Effector memory CD4-positive, alpha-beta T cell (primary cell): ENCODE measurements at regions not wholly inside any gene's neighbourhood (a gene's known extent, or its start where the extent isn't known, plus 50 kb on each side); places are given as distances from the start of the nearest gene placed in this dataset.

Experiments
- DNase-seq, 3 donors: peaks; one replicate each; pipeline ENCODE4 v3.0.0-alpha.2; 2020
- H3K27ac ChIP-seq: 2 replicates; pipeline ENCODE4 v1.7.0; 2013; ENCODE audit warnings: mild to moderate bottlenecking, low read length, moderate library complexity; ENCODE audit not compliant: insufficient read depth, poor library complexity, severe bottlenecking
- H3K27me3 ChIP-seq: replicated peaks from 2 replicates; pipeline ENCODE4 v1.7.0; 2013; ENCODE audit warnings: mild to moderate bottlenecking, low read length; ENCODE audit not compliant: insufficient read depth, control insufficient read depth, poor library complexity, severe bottlenecking
- H3K36me3 ChIP-seq: 2 replicates; pipeline ENCODE4 v1.7.0; 2013; ENCODE audit warnings: mild to moderate bottlenecking, low read length, moderate library complexity; ENCODE audit not compliant: control insufficient read depth, insufficient read depth
- H3K4me1 ChIP-seq: 2 replicates; pipeline ENCODE4 v1.7.0; 2013; ENCODE audit warnings: low read length, mild to moderate bottlenecking; ENCODE audit not compliant: control insufficient read depth, insufficient read depth, poor library complexity, severe bottlenecking
- H3K4me3 ChIP-seq: 2 replicates; pipeline ENCODE4 v1.7.0; 2013; ENCODE audit warnings: low read length, low read depth, mild to moderate bottlenecking; ENCODE audit not compliant: insufficient read depth, poor library complexity, severe bottlenecking
- H3K9me3 ChIP-seq: 2 replicates; pipeline ENCODE4 v1.7.0; 2013; ENCODE audit warnings: mild to moderate bottlenecking, low read length, moderate library complexity; ENCODE audit not compliant: control insufficient read depth

- Histone ChIP-seq H3K27me3 (no peaks in the 10 kb centered on the region), H3K4me1 (no peaks in the 10 kb centered on the region), H3K9me3 (no peaks in the 10 kb centered on the region), H3K36me3 (no peaks in the 10 kb centered on the region), H3K4me3 (no peak overlapping the region), H3K27ac (no peak overlapping the region)
- no peak for DNase-seq
These were observed 225.4 kb upstream of the UBE2E2 start for GRCh38 chr3:22977650-22978289.

GRCh38 chr3:22979581-22979980 is 223.5 kb upstream of the UBE2E2 start:
- DNase-seq, result no peak
- H3K4me1 ChIP-seq, result no peaks in the 10 kb centered on the region
- H3K4me3 ChIP-seq, result no peak overlapping the region
- H3K27ac ChIP-seq, result no peak overlapping the region
- no peaks in the 10 kb centered on the region for H3K9me3 ChIP-seq
- H3K27me3 ChIP-seq, result no peaks in the 10 kb centered on the region
- no peaks in the 10 kb centered on the region for H3K36me3 ChIP-seq

GRCh38 chr3:22980346-22980745 is 222.8 kb upstream of the UBE2E2 start:
- Histone ChIP-seq H3K4me1 (no peaks in the 10 kb centered on the region), H3K9me3 (peaks cover 3% of the 10 kb centered on the region), H3K36me3 (no peaks in the 10 kb centered on the region), H3K4me3 (no peak overlapping the region), H3K27me3 (no peaks in the 10 kb centered on the region), H3K27ac (no peak overlapping the region)
- no peak for DNase-seq

GRCh38 chr3:22981166-22981565 is 222.0 kb upstream of the UBE2E2 start:
- H3K4me3 ChIP-seq, result no peak overlapping the region
- DNase-seq, result no peak
- H3K4me1 ChIP-seq, result no peaks in the 10 kb centered on the region
- peaks cover 7% of the 10 kb centered on the region for H3K9me3 ChIP-seq
- no peaks in the 10 kb centered on the region for H3K36me3 ChIP-seq
- no peak overlapping the region for H3K27ac ChIP-seq
- no peaks in the 10 kb centered on the region for H3K27me3 ChIP-seq

- Histone ChIP-seq H3K9me3 (peaks cover 7% of the 10 kb centered on the region), H3K27ac (no peak overlapping the region), H3K4me3 (no peak overlapping the region), H3K27me3 (no peaks in the 10 kb centered on the region), H3K4me1 (no peaks in the 10 kb centered on the region), H3K36me3 (no peaks in the 10 kb centered on the region)
- no peak for DNase-seq
These were observed 221.3 kb upstream of the UBE2E2 start for GRCh38 chr3:22981861-22982260.

- Histone ChIP-seq H3K27me3 (no peaks in the 10 kb centered on the region), H3K4me1 (no peaks in the 10 kb centered on the region), H3K27ac (no peak overlapping the region), H3K9me3 (peaks cover 7% of the 10 kb centered on the region), H3K4me3 (no peak overlapping the region), H3K36me3 (no peaks in the 10 kb centered on the region)
- DNase-seq, result no peak
These were observed 220.0 kb upstream of the UBE2E2 start for GRCh38 chr3:22982981-22983587.

GRCh38 chr3:22986958-22987357 is 216.2 kb upstream of the UBE2E2 start:
- Histone ChIP-seq H3K27ac (no peak overlapping the region), H3K9me3 (peaks cover 7% of the 10 kb centered on the region), H3K4me3 (no peak overlapping the region), H3K4me1 (no peaks in the 10 kb centered on the region), H3K27me3 (no peaks in the 10 kb centered on the region), H3K36me3 (no peaks in the 10 kb centered on the region)
- DNase-seq, result no peak

- H3K9me3 ChIP-seq, result peaks cover 7% of the 10 kb centered on the region
- no peaks in the 10 kb centered on the region for H3K27me3 ChIP-seq
- no peak overlapping the region for H3K4me3 ChIP-seq
- no peak for DNase-seq
- H3K27ac ChIP-seq, result no peak overlapping the region
- no peaks in the 10 kb centered on the region for H3K4me1 ChIP-seq
- H3K36me3 ChIP-seq, result no peaks in the 10 kb centered on the region
These were observed 214.6 kb upstream of the UBE2E2 start for GRCh38 chr3:22988566-22988965.

- H3K9me3 ChIP-seq, result peaks cover 7% of the 10 kb centered on the region
- DNase-seq, result no peak
- no peaks in the 10 kb centered on the region for H3K27me3 ChIP-seq
- H3K27ac ChIP-seq, result no peak overlapping the region
- H3K4me1 ChIP-seq, result no peaks in the 10 kb centered on the region
- H3K36me3 ChIP-seq, result no peaks in the 10 kb centered on the region
- H3K4me3 ChIP-seq, result no peak overlapping the region
These were observed 213.4 kb upstream of the UBE2E2 start for GRCh38 chr3:22989716-22990115.

- Histone ChIP-seq H3K27me3 (no peaks in the 10 kb centered on the region), H3K27ac (no peak overlapping the region), H3K4me1 (no peaks in the 10 kb centered on the region), H3K9me3 (peaks cover 2% of the 10 kb centered on the region), H3K4me3 (no peak overlapping the region), H3K36me3 (no peaks in the 10 kb centered on the region)
- no peak for DNase-seq
These were observed 212.6 kb upstream of the UBE2E2 start for GRCh38 chr3:22990291-22991200.
